NCI-H510A (cell line): ENCODE measurements at regions not wholly inside any gene's neighbourhood (a gene's known extent, or its start where the extent isn't known, plus 50 kb on each side); places are given as distances from the start of the nearest gene placed in this dataset.

Experiments used
- DNase-seq: peaks from one replicate; lab custom pipeline; 2025; lab: John Stamatoyannopoulos, UW

DNA sequence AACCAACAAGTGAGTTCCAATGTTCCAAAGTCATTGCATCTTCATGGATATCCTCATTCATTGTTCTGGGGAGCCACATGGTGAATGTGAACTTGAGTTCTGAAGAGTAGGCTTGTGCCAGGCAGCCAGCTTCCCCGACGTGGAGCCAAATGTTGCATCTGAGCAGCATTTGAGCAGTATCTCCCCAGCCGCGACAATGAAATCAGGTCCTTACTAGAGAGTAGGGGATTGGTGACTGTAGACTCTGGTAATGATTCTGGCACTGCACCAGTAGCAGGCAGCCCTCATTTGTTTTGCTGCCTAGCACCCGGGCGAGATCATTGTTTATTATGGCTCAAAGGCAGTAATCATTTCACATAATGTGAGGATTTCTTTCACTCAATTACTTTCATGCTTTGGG, 451.4 kb upstream of the C9orf72 start:
- DNase-seq = no peak

DNA sequence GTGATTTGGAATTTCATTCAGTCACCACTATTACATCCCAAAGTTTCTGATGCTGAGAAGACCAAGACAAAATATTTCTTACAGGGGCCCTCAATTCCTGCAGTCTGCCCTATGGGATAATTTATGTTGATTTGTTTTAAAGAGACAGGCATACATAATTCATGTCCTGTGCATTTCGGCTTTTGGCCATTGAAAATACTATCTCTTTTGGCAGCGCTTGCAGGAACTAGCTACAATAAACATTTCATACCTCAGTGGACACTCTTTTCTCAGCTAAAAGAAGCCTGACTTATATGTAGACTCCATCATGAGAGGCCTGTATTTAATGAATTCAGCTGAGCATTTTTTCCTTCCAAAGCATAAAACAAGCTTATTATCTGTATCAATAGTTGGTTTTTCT, 451.9 kb upstream of the C9orf72 start:
- DNase-seq = no peak

DNA sequence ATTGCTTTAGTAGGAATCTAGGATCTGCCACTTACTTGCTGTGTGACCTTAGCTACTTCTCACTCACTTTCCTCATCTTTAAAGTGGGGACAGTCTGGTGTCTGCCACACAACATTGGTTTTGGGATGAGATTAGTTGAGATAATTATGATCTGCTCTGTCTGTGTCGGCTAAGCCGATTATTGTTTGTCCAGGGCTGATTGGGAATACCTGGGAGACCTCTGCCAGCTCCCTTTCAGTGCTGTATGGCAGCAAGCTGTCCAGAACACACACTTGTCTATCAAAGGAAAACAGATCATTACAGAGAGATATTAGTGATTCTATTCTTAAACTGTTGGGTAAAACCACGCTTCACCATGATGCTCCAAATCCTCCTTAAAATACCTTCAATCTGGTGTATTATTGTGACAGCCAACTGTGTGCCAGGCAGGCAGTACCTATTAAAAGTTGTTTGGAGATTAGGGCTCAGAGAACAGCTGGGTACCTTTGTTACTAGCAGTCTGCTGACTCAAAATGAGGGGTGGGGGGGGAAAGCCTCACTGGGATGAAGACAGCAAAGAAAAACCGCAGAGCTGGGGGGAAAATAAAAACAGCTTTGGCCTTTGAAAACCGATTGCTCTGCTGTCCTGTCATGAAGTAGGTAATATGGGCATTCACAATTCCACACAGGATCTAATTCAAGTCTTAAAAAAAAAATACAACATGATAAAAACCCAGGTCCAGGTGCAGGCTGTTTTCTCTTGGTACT, 458.4 kb upstream of the C9orf72 start:
- no peak for DNase-seq

DNA sequence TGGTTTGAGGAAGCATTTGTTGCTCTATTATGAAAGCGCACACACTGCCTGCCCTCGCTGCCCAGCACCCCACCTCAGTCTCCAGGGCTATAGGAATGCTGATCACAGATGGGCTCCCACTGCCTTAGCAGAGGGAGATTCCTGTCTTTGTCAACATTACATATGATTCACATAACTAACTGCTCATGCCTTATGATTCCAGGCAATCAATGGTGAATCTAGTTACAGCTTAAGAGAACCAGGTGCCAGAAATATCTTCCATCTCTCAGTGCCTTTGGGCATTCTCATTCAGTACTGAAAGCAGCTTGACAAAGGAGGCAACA, 458.9 kb upstream of the C9orf72 start:
- no peak for DNase-seq

DNA sequence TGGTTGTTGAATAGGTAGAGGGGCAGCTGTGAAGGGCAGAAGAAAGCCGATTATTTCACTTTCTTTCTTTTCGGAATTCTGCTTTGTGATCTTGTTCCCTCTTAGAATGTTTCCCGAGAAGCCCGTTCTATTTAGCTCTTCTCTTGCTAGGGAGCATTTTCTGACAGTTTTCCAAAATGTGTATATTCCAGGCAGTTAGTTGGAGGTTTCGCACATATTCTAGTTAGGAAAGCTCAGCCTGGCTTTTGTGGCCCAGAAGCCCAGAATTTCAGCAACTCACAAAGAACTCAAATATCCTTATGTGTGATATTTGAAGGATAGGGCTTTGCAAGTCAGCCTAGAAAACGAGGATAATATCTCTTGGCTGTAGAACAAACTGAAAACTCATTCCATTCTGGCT, 461.0 kb upstream of the C9orf72 start:
- DNase-seq = no peak

DNA sequence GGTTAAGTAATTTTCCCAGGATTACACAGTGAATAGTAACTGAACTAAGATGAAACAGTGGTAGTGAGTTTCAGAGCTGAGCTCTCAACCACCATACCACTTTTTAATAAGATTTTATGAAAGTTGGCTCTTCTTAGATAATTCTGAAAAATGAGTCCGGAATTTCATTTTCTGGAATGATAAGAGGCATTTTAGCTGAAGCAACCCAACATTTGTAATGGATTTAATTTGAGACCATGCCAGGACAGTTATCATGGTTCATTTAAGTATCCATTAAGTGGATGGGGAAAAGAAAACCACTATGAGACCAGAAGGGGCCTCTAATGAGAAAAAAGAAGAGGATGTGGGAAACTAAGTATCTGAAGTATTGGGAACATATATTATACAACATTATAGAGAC, 464.7 kb upstream of the C9orf72 start:
- no peak for DNase-seq

DNA sequence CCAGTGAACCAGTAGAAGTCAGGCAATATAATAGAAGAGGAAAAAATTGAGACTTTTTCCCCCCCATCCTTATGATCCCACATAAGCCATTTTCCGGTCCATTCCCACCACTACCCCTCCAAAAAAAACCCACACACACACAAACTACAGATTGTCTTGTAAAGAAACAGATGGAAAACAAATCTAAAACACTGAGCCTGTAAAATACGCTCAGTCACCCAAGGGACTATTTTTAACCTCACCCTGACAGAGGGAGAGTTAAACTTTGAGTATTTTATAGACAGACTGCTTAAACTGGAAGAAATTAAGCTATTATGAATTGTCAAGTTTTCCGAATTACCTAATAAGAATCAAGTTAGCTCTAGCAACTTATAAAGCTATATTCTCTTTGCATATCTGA, 471.8 kb upstream of the C9orf72 start:
- DNase-seq = no peak

DNA sequence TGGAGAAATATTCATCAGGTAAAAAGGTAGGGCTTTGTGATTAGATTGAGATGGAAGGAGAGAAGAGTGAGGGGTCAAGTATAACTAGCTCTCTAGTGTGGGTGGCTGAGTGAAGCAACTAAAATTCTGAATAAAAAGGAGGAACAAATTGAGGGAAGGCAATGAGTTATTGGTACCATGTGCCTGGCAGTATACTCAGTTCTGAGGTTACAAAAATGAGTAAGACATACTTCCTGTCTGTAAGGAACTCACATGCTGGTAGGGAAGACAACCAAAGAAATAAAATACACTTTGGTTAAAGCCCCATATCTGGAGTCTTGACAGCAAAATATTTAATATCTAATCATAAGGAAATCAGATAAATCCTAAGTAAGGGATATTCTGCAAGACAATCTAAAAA, 476.8 kb upstream of the C9orf72 start:
- no peak for DNase-seq

DNA sequence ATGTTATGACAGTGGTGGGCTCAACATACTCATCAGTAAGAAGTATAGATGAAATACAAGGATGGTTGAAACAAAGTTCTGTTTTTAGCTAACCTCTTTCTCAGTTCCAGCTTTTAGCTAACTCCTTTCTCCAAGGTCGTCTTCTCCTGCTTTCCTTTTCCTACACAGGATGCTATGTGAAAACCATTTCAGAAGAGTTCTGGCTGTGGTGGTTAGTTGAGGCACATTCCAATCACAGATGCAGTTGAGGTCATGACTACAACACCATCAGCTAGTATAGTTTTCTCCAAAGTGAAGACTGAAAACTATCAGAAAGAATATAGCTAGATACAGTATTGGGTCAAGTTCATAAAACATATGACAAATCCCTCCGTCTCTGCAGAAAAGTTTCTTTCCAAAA, 477.7 kb upstream of the C9orf72 start:
- no peak for DNase-seq

DNA sequence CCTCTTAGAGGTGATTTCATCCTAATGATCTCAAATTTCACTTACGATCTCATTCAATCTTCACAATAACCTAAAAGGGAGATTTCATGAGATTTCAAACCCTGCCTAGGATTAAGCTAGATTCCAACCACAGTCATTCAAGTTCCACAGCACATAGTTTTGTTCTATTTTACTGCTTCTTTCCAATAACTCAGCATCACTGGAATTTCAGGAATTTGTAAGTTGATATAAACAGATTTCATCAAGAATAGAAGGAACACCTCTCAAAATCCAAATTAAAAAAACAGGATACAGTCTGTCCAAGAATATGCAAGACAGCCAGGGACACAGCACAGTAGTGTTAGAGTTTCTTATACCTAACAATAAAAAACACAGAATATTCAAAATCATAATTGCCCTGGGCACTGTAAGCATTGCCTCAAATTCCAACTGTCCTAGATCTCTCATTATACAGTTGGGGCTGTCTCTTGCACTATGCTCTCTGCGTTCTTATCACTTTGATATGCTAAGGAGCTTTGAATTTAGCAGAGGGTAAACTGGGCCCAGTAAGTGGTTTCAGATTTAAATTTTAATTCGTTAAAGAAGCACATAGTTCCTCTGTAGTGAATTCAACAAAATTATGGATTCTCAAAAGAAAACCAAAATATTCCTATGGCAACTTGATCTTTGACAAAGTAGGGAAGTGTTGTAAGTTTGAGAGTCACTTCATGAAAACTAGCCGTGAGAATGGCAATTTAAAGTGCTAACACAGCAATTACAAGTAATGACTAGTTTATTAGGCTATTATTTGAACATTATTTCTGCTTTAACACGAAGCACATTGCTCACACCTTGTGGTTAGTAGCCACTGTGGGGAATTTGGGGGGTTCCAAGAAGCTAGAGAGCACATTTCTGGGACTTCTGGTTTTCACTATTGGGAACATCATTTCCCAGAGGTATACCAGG, 478.6 kb upstream of the C9orf72 start:
- no peak for DNase-seq

DNA sequence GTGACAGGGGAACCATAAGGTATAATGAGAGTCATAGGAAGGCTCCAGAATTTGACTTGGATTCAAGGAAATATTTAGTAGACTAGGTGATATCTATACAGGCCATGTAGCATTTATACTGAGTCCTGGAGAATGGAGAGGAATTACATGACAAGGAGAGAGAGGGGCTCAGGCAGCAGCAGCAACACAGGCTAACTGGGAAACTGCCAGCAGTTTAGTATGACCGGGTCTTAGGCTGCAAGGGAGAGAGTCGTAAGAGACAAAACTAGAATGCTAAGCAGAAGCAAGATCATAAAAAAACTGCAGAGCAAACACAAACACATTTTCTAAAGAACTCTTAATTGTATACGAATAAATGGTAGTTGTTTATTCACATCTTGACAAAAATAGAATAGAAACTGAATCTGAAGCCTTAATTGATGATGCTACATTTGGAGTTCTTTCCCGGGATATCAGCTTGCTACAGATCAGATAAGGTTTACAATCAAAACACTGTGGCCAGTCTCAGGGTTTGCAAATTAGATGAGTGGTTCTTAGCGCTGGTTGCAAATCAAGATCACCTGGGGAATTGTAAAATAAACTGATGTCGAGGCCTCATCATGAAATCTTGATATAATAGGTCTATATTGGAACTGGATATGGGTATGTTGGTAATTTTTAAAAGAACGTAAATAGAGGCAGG, 480.0 kb upstream of the C9orf72 start:
- DNase-seq = no peak

DNA sequence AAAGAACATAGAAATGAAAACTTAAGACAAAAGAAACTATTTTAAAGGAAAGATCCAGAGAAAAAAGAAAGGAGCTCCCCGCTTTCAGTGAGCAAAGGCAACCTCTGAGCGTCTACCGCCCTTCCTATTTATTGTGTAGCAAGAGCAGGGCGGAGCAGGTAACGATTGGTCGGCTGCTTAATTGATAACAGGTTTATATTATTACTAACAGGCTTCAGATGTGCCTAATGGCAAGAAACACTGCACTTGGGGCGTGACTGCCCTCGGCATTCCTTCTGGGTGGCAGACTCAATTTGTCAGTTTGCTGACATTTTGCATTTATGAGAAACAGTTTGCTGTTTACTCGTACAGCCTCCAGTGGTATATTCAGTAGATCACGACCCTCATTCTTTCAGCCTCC, 482.7 kb upstream of the C9orf72 start:
- no peak for DNase-seq

DNA sequence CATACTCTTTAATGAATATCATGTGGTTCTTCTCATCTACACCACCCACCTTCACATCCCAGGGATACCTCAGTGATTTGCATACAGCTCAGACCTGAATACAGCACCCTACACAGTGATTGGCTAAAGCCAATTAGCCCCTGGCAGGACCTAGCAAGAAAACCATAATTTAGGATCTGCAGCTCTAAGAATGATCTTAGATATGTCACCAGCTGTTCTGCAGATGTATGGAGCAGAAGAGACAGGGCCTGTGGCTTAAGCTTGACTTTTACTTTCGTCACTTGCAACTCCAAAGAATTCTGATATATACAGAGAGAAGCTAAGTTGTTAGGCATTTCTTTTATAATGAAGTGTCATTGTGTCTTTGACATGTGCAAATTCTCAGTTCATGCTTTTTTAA, 483.2 kb upstream of the C9orf72 start:
- DNase-seq = no peak

DNA sequence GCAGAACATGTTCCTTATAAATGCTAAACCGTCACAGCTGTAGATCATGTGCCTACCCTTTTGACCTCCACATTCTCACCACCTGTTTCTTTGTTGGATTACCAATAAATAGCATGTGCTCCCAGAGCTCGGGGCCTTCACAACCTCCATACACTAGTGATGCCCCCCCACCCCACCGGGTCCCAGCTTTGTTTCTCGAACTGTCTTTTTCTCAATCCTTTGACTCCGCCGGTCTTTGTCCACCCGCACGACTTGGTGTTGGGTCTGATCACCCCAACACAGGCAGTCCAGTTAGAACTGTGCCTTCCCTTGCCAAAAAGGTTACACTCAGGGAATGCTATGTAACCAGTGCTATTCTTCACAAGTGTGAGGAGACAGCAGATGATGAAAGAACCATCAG, 485.9 kb upstream of the C9orf72 start:
- no peak for DNase-seq

DNA sequence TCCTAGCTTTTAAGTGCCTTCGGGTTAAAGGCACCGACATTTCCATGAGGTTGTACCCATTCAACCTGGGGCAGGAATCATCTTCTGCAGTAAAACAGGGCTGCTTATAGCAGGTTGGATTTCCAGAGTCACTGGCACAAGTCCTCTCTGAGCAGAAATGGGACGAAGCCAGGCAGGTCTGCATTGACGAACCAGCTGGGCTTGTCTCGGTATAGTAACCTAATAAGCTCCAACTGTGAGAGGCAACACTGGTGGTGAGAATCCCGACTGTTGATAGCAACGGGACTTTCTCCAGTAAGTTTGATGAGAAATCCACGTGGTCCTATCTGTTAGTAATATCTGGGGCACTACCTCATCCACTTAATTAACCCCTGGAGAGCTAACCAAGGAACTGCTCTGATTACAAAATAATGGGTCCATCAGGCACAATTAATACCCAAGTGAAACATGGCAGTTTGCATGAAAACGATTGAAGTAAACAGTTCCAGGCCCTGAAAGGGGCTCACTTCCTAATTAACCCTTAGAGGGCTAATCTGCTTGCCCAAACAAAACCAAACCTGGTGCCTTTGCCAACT, 491.0 kb upstream of the C9orf72 start:
- DNase-seq = no peak

DNA sequence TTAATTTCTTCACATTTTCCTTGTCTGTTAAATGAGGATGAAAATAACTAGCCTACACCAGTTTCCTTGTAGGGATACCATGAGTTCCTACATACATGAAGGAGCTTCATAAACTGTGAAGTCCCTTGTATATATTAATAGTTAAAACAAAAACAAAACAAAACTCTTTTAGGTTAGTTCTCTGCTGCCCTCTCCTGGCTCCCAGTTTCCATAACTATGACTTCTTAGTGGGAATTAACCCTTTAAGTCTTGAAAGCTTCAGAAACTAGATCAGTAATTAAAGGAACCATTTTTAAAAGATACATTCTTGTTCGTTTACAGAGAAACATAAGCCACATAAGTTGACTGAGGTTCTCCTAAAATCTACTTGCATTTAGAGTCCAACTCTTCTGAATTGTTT, 500.0 kb upstream of the C9orf72 start:
- DNase-seq = peak; percentile 2

DNA sequence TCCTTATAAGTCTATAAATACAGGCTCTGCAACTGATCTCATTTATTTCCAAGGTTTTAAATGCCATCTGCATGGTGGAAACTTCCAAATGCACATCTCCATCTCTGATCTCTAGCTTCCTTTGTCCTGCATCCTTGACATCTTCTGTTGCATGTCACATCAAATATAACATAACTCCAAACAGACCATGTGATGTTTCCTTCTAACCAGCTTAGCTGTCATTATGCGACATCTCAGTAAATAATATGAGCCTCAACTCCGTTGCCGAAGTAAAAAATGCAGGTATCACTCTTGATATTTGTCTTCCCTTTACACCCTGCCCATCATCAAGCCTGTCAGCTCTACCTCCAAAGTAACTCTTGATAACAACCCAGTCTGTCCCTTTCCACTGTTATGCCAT, 506.4 kb upstream of the C9orf72 start:
- DNase-seq = no peak

DNA sequence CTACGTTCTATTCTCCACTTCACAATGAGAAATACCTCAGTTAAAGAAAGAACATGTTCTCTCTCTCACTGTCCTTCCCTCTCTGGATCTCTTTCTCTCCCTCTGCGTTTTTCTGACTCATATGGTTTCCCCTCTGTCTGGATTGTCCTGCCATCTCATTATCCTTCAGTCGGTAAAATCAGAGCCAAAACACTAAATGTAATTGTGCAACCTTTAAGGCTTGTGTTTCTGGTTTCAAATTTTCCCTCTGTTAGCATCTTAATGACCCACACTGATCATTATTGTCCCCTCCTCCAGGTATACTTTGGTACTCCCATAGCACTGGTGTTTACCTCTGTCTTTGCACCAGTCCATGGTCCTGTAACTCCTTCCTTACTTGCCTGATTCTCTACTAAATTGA, 509.4 kb upstream of the C9orf72 start:
- DNase-seq = no peak

DNA sequence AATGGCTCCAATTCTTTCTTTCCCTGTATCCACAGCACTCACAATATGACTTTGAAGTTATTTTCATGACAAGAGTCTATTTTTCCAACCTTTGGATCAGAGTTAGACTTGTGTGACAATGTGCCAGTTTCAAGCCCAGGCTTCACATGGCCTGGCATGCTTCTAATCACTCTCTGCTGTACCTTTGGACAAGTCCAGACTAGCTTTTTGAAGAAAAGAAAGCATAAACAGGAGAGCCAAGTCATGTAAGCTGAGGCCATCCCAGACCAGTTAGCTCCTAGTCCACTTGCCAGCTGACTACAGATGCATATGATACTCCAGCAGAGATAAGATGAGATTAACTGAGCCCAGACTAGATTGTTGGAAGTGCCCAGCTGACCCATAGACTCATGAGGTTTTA, 513.6 kb upstream of the C9orf72 start:
- no peak for DNase-seq

DNA sequence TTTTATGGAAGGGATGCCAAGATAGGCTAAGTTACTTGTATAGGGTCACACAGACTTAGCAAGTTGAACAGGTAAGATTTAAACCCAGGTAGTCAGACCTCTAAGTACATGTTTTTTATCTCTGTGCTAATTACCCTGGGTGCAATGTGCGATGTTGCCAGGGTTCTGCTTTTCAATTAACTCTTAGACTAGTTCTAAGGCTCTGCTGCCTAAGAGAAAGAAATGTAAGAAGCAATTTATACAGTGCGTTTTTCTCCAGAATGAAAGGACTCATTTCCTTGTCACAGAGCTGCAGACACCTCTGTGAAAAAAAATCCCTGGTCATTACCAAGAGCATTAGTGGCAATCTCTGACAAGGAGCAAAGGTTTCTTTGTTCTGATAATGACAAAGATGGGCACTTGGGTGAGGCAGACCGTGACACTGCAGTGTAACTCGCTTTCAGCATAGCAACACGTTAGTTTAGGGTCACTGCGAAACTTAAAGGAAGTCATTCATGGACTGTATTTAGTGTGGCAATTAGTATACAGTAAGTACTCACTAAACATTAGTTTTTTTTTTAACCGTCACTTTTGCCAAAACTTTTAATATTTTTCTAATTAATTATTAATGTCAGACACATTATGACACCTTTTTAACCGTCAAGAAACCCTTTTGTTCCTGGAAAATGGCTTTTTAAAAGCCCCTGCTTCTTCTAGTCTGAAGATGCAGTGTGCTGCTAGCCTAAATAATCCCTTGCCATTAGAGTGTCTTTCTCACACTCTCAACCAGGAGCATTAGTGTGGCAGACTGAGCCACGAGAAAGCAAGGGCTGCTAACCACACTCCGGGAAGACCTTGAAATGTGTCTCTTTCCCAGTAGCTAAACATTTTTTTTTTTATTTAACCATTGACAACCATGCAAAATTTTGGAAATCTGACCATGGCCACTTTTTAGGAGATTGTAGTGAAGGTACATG, 520.0 kb upstream of the C9orf72 start:
- DNase-seq = no peak

DNA sequence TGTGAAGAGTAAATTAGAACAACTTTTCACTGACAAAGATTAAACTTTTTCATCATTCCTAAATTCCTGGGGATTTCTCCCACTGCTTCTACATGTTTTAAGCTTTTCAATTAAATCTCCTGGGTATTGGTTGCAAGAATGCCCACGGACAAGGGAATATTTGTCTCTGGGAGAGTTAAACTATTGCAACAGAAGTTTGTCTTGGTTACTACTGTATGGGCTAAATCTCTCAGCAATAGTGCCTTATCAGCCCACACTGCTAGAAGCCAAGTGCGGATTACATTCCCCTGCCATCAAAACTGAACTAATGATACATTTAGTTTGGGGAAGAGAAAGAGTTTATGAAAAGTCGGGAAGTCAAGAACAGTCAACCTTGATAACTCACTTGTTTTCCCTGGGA, 528.2 kb upstream of the C9orf72 start:
- DNase-seq = no peak

DNA sequence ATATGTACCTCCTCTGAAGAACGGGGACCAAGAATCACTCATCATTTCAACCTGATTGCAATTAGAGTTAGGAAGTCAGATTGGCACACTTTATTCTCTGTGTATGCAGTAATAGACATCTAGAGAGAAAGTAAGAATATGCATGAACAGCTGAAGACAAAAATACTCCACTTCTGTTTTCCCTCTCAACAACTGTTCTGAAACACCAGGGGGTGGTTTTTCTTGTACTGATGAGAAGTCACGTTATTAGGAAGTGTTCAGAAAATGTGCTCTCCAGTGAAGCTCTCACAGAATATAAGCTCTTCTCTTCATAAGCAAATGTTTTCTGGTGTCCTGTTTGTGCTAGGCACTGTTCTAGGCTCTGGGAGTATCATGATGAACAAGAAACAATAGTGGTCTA, 531.7 kb upstream of the C9orf72 start:
- no peak for DNase-seq
